Sigmoid colon (tissue), 4 donors: ENCODE measurements at regions not wholly inside any gene's neighbourhood (a gene's known extent, or its start where the extent isn't known, plus 50 kb on each side); places are given as distances from the start of the nearest gene placed in this dataset.

Experiments
- EP300 ChIP-seq, 4 donors: sonication (generic); formaldehyde crosslinking; IDR thresholded peaks; one replicate each; pipeline ENCODE4 v1.6.1; 2017; ENCODE audit warnings: antibody characterized with exemption in 4 of 4
- POLR2A ChIP-seq, 2 donors: fragments of 450-650 bp; IDR thresholded peaks; one replicate each; pipeline ENCODE4 v1.6.1; 2016; ENCODE audit warnings: antibody characterized with exemption in 2 of 2, mild to moderate bottlenecking in 2 of 2, moderate library complexity in 2 of 2
- TF ChIP-seq, protein P1 (sequence below), 4 experiments: fragments of 450-650 bp in 3 of 4; fragments of 200-600 bp in 1 of 4; IDR thresholded peaks; one replicate each; pipeline ENCODE4 v1.5.1; 2016 to 2019; ENCODE audit warnings: antibody characterized with exemption in 4 of 4, mild to moderate bottlenecking in 3 of 4, moderate library complexity in 2 of 4

DNA sequence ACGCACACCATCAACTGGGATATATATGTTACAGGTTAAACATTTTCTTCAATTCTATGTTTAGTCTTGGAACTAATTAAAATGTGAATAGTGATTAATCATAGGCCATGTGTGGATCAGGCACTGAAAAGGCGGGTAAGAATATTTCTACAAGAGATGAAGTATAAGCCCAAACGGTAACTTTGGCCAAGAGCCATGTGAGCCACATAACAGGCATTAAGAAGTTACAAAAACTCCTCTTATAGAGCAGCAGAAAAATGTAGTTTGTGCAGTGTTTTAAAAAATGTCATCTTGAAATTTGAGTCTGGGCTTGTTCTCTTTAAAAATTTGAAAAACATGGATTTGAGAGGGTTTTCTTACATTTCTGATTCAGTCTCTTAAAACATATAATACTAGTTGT lies 521.8 kb upstream of the DIPK2B start:
- TF ChIP-seq, protein P1, sequence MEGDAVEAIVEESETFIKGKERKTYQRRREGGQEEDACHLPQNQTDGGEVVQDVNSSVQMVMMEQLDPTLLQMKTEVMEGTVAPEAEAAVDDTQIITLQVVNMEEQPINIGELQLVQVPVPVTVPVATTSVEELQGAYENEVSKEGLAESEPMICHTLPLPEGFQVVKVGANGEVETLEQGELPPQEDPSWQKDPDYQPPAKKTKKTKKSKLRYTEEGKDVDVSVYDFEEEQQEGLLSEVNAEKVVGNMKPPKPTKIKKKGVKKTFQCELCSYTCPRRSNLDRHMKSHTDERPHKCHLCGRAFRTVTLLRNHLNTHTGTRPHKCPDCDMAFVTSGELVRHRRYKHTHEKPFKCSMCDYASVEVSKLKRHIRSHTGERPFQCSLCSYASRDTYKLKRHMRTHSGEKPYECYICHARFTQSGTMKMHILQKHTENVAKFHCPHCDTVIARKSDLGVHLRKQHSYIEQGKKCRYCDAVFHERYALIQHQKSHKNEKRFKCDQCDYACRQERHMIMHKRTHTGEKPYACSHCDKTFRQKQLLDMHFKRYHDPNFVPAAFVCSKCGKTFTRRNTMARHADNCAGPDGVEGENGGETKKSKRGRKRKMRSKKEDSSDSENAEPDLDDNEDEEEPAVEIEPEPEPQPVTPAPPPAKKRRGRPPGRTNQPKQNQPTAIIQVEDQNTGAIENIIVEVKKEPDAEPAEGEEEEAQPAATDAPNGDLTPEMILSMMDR (IDR thresholded peaks at IDR 0.05), result no peak
- TF ChIP-seq POLR2A (IDR thresholded peaks at IDR 0.05), result no peak
- TF ChIP-seq EP300 (IDR thresholded peaks at IDR 0.05), result no peak
